OCI-LY7 (cell line): ENCODE measurements at regions not wholly inside any gene's neighbourhood (a gene's known extent, or its start where the extent isn't known, plus 50 kb on each side); places are given as distances from the start of the nearest gene placed in this dataset.
"Not testable (repeated sequence)": the region's sequence is repeated elsewhere in the genome, so short reads cannot be mapped to it uniquely, and the experiment has no call there.

Experiments
- BruUV-seq: library from RNA; stranded (reverse); fragments of 400-500 nt; replicated peaks from 2 replicates; lab custom pipeline; 2021; lab: Mats Ljungman, UMichigan
- CTCF ChIA-PET: fragments of 300-600 bp; sonication (Branson Sonifier 250); formaldehyde crosslinking; loops from one replicate; lab custom pipeline; 2022; ENCODE audit warnings: antibody characterized with exemption; ENCODE audit not compliant: unreplicated experiment; lab: Charles Lee
- POLR2A ChIA-PET: fragments of 300-600 bp; sonication (Branson Sonifier 250); formaldehyde crosslinking; loops from one replicate; lab custom pipeline; 2022; ENCODE audit warnings: antibody characterized with exemption; lab: Charles Lee
- DNase-seq: peaks from one replicate; pipeline ENCODE4 v3.0.0-alpha.2; 2015; ENCODE audit warnings: low spot score
- H2AFZ ChIP-seq: fragments of 200-600 bp; sonication (generic), shearing (Covaris generic); 2 replicates; pipeline ENCODE4 v1.6.1; 2014; ENCODE audit warnings: mild to moderate bottlenecking, antibody characterized with exemption, low read length, moderate library complexity
- H3K27ac ChIP-seq: fragments of 200-600 bp; sonication (generic); 2 replicates; pipeline ENCODE4 v1.5.1; 2014; ENCODE audit warnings: mixed run types, low read depth, mild to moderate bottlenecking, moderate library complexity, low read length, inconsistent platforms; ENCODE audit not compliant: poor library complexity, severe bottlenecking
- H3K36me3 ChIP-seq: fragments of 200-600 bp; sonication (generic); 2 replicates; pipeline ENCODE4 v1.6.1; 2014; ENCODE audit warnings: mild to moderate bottlenecking, antibody characterized with exemption, low read length, moderate library complexity, mixed read lengths; ENCODE audit not compliant: insufficient read depth
- H3K4me1 ChIP-seq: fragments of 200-600 bp; sonication (generic); 2 replicates; pipeline ENCODE4 v1.5.1; 2014; ENCODE audit warnings: mild to moderate bottlenecking, low read length; ENCODE audit not compliant: insufficient read depth, poor library complexity, severe bottlenecking
- H3K4me2 ChIP-seq: fragments of 200-600 bp; sonication (generic); 2 replicates; pipeline ENCODE4 v1.6.1; 2014; ENCODE audit warnings: mild to moderate bottlenecking, low read length
- H3K4me3 ChIP-seq: fragments of 200-600 bp; sonication (generic); 2 replicates; pipeline ENCODE4 v1.5.1; 2014; ENCODE audit warnings: mild to moderate bottlenecking, low read depth, low read length; ENCODE audit not compliant: poor library complexity, severe bottlenecking
- H3K79me2 ChIP-seq: fragments of 200-600 bp; sonication (generic); 2 replicates; pipeline ENCODE4 v1.6.1; 2016; ENCODE audit warnings: low read depth, mild to moderate bottlenecking, low read length, moderate library complexity, mixed read lengths; ENCODE audit not compliant: insufficient read depth
- H3K9me2 ChIP-seq: fragments of 200-600 bp; sonication (generic); 2 replicates; pipeline ENCODE4 v1.6.1; 2016; ENCODE audit warnings: mild to moderate bottlenecking, low read length, mixed read lengths; ENCODE audit not compliant: insufficient read depth
- H3K9me3 ChIP-seq: fragments of 200-600 bp; sonication (generic); 2 replicates; pipeline ENCODE4 v1.6.1; 2014; ENCODE audit warnings: mild to moderate bottlenecking, mixed run types, low read length, mixed read lengths
- H4K20me1 ChIP-seq: fragments of 200-600 bp; sonication (generic); 2 replicates; pipeline ENCODE4 v1.6.1; 2014; ENCODE audit warnings: mild to moderate bottlenecking, antibody characterized with exemption, low read length, moderate library complexity, mixed read lengths; ENCODE audit not compliant: insufficient read depth
- intact Hi-C: fragments of 100-400 bp; cut with micrococcal nuclease; formaldehyde crosslinking; loops from one replicate; pipeline ENCODE4 v1.10.0; 2022; ENCODE audit not compliant: unreplicated experiment

DNA sequence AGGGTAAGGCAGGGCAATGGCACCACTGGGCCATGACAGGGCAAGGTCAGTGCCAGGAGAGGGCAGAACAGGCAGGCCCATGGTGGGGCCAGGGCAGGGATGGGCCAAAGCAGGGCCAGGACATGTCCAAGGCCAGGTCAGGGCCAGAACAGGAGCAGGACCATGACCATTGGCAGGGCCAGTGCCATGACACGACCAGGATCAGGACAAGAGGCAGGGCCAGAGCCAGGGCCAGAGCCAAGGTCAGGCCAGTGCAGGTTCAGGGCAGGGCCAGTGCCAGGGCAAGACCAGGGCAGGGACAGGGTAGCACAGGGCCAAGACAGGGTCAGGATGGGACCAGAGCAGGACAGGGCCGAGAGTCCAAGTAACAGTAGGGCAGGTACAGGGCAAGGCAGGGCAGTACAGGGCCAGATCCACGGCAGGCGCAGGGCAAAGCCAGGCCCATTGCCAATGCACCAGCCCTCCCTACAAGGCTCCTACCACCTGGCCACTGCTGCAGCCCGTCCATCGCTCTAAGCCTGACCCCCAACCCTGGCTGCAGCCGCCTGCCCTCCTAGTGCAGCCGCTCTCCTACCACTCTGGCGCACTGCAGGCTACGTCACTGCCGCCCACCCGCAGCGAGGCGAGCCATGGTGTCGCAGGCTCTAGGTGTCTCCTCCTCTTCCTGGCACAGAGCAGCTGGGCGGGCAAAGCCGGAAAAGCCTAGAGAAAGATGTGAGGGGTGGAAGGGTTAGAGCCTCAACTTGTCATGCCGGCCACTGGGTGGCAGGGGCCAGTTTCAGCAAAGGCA lies 2876.3 kb downstream of the RPIA start:
- H3K4me1 ChIP-seq, POLR2A ChIA-PET, H3K79me2 ChIP-seq, BruUV-seq, H2AFZ ChIP-seq, H3K4me3 ChIP-seq, CTCF ChIA-PET, H3K9me3 ChIP-seq, H4K20me1 ChIP-seq, H3K4me2 ChIP-seq, DNase-seq, H3K36me3 ChIP-seq, H3K27ac ChIP-seq, H3K9me2 ChIP-seq, intact Hi-C loops: not testable (repeated sequence)

DNA sequence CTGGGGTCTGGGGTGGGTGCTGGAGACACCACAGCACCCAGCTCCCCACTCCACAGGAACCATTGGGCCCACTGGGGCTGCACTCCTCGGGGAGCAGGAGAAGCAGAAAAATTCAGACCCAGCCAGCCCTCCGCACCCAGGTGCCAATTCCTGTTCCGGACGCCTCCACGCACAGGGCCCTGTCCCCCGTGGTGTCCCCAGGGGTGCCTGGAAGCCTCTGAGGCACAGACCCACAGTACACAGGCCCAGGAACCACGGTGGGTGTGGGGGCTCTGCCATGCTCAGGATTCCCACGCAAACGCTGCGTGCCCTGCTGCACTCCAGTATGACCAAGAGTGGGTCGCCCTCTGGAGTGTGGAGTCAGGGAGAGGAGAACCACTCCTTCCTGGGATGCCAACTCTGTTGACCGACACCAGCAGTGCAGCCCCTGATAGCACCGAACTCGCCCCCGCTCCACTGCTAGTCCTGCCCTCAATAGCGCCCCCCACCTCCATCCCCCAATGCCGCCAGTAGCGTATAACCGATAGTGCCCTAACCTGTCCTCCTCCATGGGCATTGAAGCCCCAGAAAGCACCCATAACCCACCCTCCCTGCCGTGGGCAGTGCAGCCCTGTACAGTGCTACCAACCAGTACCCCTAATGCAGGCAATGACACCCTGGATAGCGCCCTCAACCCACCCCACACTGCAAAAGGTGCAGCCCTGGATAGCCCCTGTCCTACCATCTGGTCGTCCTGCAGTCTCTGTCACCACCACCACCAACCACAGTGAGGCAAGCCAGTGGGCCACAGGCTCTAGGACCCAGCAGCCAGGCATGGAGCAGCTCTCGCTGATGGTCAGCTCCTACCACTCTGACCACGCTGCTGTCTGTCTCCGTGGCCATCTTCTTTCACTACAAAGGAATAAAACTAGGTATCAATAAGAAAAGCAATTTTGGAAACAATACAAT lies 2877.2 kb downstream of the RPIA start:
- BruUV-seq, H3K9me3 ChIP-seq, intact Hi-C loops, H3K4me1 ChIP-seq, H3K79me2 ChIP-seq, H4K20me1 ChIP-seq, H3K4me3 ChIP-seq, CTCF ChIA-PET, H2AFZ ChIP-seq, H3K27ac ChIP-seq, H3K9me2 ChIP-seq, H3K36me3 ChIP-seq, POLR2A ChIA-PET, H3K4me2 ChIP-seq, DNase-seq: not testable (repeated sequence)

DNA sequence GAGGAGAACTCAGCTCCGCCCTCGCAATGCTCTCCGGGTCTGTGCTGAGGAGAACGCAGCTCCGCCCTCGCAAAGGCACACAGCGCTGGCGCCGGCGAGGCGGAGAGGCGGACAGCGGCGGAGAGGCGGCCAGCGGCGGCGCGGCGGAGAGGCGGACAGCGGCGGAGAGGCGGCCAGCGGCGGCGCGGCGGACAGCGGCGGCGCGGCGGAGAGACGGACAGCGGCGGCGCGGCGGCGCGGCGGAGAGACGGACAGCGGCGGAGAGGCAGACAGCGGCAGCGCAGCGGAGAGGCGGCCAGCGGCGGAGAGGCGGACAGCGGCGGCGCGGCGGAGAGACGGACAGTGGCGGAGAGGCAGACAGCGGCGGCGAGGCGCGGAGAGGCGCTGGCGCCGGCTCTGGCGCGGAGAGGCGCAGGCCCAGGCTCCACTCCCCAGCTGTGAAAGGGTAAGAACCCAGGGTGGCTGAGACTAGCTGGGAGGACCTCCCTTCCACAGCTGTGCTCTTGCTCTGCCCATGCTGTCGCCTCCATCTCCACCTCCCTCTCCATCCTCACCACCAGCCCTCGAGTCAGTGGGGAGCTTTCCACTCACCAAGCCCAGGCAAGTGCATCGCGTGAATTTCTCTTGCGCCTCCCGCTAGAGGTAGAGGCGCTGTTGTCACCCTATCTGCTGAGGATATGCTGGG lies 2879.9 kb downstream of the RPIA start:
- H3K9me3 ChIP-seq, H3K9me2 ChIP-seq, BruUV-seq, CTCF ChIA-PET, POLR2A ChIA-PET, DNase-seq, H3K4me1 ChIP-seq, H3K36me3 ChIP-seq, intact Hi-C loops, H3K27ac ChIP-seq, H2AFZ ChIP-seq, H3K4me3 ChIP-seq, H4K20me1 ChIP-seq, H3K79me2 ChIP-seq, H3K4me2 ChIP-seq: not testable (repeated sequence)

DNA sequence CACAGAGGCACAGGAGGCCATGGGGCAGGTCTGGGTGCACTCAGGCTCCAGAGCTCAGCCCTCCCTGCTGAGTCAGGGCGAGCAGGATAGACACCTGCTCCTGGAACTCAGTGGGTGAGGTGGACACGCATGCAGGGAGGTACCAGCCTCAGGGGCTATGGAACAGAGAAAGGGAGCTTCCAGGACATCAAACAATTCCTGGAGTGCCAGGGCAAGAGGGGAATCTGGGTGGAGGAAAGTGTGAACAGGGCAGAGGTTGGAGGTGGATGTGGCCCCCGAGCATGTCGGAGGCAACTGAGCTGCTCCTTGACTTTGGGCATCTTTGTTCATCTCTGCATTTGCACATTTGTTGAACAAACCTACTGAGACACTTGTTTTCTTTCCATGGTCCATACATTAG lies 2881.5 kb downstream of the RPIA start:
- POLR2A ChIA-PET, result not testable (repeated sequence)

DNA sequence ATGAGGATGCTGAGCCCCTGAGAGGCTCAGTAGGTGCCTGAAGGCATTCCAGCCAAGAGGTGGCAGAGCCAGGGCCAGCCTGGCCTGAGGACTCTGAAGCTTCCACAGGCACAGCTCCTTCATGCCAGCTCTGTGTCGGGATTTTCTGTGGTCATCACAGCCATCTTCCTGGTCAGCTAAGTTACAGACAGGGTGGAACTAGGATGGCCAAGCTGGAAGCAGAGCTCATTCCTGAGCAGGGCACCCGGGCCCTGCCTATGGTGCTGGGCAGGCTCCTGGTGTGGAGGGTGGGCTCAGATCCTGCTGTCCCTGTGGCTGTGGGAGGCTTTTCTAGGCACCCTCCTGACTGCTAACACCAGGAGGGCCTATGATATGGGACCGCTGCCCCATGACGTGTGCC lies 2882.3 kb downstream of the RPIA start:
- intact Hi-C loops, CTCF ChIA-PET: not testable (repeated sequence)

More for the DNA sequence above, 2881.5 kb downstream of the RPIA start:
- H3K9me2 ChIP-seq, H4K20me1 ChIP-seq, H3K4me2 ChIP-seq, H3K36me3 ChIP-seq, H3K79me2 ChIP-seq, H3K4me3 ChIP-seq, H3K27ac ChIP-seq, CTCF ChIA-PET, BruUV-seq, H3K4me1 ChIP-seq, H2AFZ ChIP-seq, DNase-seq, H3K9me3 ChIP-seq, intact Hi-C loops: not testable (repeated sequence)

DNA sequence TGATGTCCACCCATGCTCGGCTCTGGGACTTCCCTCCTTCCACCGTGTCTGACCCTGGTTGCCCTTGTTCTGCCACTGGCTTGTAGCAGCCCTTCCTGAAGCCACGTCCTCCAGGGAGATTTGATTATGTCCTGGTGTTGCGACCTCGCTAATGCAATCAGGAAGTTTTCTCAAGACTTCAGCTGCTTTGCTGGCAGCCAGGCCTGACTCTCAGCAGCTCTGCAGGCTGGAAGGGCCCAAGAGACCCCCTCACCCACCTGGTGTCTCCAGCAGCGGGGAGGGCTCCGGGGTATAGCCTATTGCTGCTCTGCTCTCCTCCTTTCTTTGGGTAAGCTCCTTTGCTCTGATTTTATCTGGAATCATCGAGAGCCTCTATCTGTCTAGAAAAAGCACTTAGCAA lies 2882.8 kb downstream of the RPIA start:
- H3K9me2 ChIP-seq, H3K27ac ChIP-seq, H3K4me3 ChIP-seq, DNase-seq, H3K4me2 ChIP-seq, H3K36me3 ChIP-seq, H4K20me1 ChIP-seq, POLR2A ChIA-PET, H3K9me3 ChIP-seq, CTCF ChIA-PET, H3K79me2 ChIP-seq, intact Hi-C loops, H3K4me1 ChIP-seq, BruUV-seq, H2AFZ ChIP-seq: not testable (repeated sequence)

More for the DNA sequence above, 2882.3 kb downstream of the RPIA start:
- POLR2A ChIA-PET, H3K4me2 ChIP-seq, H3K4me3 ChIP-seq, DNase-seq, H2AFZ ChIP-seq, BruUV-seq, H4K20me1 ChIP-seq, H3K4me1 ChIP-seq, H3K27ac ChIP-seq, H3K36me3 ChIP-seq, H3K9me2 ChIP-seq, H3K79me2 ChIP-seq, H3K9me3 ChIP-seq: not testable (repeated sequence)
